A549 (cell line): ENCODE measurements at regions not wholly inside any gene's neighbourhood (a gene's known extent, or its start where the extent isn't known, plus 50 kb on each side); places are given as distances from the start of the nearest gene placed in this dataset.
"Not testable (repeated sequence)": the region's sequence is repeated elsewhere in the genome, so short reads cannot be mapped to it uniquely, and the experiment has no call there.

ENCODE experiments used
- CEBPB ChIP-seq, 2 experiments: fragments of >200 bp in 1 of 2; sonication (Bioruptor Twin) in 1 of 2; formaldehyde crosslinking in 1 of 2; IDR thresholded peaks; 2 replicates each; pipeline ENCODE4 v1.6.1; 2012 to 2016
- CTCF ChIP-seq: fragments of >200 bp; sonication (Bioruptor Twin); formaldehyde crosslinking; IDR thresholded peaks from 3 replicates; pipeline ENCODE4 v1.5.1; 2016
- EP300 ChIP-seq, 2 experiments: fragments of >200 bp; sonication (Bioruptor Twin); formaldehyde crosslinking; IDR thresholded peaks; 2 replicates in 1 of 2; 3 replicates in 1 of 2; pipeline ENCODE4 v1.6.1; 2016 to 2017
- GATA3 ChIP-seq: IDR thresholded peaks from 2 replicates; pipeline ENCODE4 v1.6.1; 2012; ENCODE audit warnings: borderline replicate concordance
- JUN ChIP-seq, 2 experiments: fragments of >200 bp; sonication (Bioruptor Twin); formaldehyde crosslinking; IDR thresholded peaks; 2 replicates in 1 of 2; 3 replicates in 1 of 2; pipeline ENCODE4 v1.6.1; 2016 to 2017
- NR3C1 ChIP-seq: fragments of >200 bp; sonication (Bioruptor Twin); formaldehyde crosslinking; IDR thresholded peaks from 3 replicates; pipeline ENCODE4 v1.6.1; 2017
- POLR2A ChIP-seq: IDR thresholded peaks from 2 replicates; pipeline ENCODE4 v1.6.1; 2012; ENCODE audit warnings: mild to moderate bottlenecking, low read length
- RAD21 ChIP-seq, 2 experiments: fragments of >200 bp in 1 of 2; sonication (Bioruptor Twin) in 1 of 2; formaldehyde crosslinking in 1 of 2; IDR thresholded peaks in 1 of 2; conservative IDR thresholded peaks in 1 of 2; 2 replicates in 1 of 2; 3 replicates in 1 of 2; pipeline ENCODE4 v1.6.1; 2012 to 2018; ENCODE audit warnings: inconsistent platforms in 1 of 2
- RCOR1 ChIP-seq: fragments of 150-350 bp; IDR thresholded peaks from 2 replicates; pipeline ENCODE4 v1.6.1; 2014; ENCODE audit warnings: antibody characterized with exemption, low read length, low read depth
- TF ChIP-seq, protein P1 (sequence below): IDR thresholded peaks from 2 replicates; pipeline ENCODE4 v1.6.1; 2012
- TF ChIP-seq, protein P2 (sequence below): fragments of 200-600 bp; sonication (generic); IDR thresholded peaks from 2 replicates; pipeline ENCODE4 v1.6.1; 2016; ENCODE audit warnings: antibody characterized with exemption, mild to moderate bottlenecking, moderate library complexity

GRCh38 chr22:19660583-19660982, 53.7 kb upstream of the SEPTIN5 start:
- not testable (repeated sequence) for TF ChIP-seq CTCF; EP300 (IDR thresholded peaks at IDR 0.05); CEBPB (IDR thresholded peaks at IDR 0.05); RAD21 (conservative IDR thresholded peaks at IDR 0.05 in 1 of 2, IDR thresholded peaks at IDR 0.05 in 1 of 2); RCOR1; GATA3; NR3C1; POLR2A; JUN (IDR thresholded peaks at IDR 0.05)
- TF ChIP-seq, protein P1, sequence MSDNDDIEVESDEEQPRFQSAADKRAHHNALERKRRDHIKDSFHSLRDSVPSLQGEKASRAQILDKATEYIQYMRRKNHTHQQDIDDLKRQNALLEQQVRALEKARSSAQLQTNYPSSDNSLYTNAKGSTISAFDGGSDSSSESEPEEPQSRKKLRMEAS, result not testable (repeated sequence)
- TF ChIP-seq, protein P2, sequence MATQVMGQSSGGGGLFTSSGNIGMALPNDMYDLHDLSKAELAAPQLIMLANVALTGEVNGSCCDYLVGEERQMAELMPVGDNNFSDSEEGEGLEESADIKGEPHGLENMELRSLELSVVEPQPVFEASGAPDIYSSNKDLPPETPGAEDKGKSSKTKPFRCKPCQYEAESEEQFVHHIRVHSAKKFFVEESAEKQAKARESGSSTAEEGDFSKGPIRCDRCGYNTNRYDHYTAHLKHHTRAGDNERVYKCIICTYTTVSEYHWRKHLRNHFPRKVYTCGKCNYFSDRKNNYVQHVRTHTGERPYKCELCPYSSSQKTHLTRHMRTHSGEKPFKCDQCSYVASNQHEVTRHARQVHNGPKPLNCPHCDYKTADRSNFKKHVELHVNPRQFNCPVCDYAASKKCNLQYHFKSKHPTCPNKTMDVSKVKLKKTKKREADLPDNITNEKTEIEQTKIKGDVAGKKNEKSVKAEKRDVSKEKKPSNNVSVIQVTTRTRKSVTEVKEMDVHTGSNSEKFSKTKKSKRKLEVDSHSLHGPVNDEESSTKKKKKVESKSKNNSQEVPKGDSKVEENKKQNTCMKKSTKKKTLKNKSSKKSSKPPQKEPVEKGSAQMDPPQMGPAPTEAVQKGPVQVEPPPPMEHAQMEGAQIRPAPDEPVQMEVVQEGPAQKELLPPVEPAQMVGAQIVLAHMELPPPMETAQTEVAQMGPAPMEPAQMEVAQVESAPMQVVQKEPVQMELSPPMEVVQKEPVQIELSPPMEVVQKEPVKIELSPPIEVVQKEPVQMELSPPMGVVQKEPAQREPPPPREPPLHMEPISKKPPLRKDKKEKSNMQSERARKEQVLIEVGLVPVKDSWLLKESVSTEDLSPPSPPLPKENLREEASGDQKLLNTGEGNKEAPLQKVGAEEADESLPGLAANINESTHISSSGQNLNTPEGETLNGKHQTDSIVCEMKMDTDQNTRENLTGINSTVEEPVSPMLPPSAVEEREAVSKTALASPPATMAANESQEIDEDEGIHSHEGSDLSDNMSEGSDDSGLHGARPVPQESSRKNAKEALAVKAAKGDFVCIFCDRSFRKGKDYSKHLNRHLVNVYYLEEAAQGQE, result not testable (repeated sequence)
